Spleen (tissue), 7 donors: ENCODE measurements at regions not wholly inside any gene's neighbourhood (a gene's known extent, or its start where the extent isn't known, plus 50 kb on each side); places are given as distances from the start of the nearest gene placed in this dataset.

Experiments used
- CTCF ChIP-seq, 11 experiments: fragments of 200-600 bp in 7 of 11; fragments of 450-650 bp in 4 of 11; sonication (generic) in 4 of 11; IDR thresholded peaks in 8 of 11; conservative IDR thresholded peaks in 3 of 11; 1 replicate in 7 of 11; 2 replicates in 4 of 11; pipeline versions ENCODE4 v1.4.0 to v1.8.0; 2016 to 2021; ENCODE audit warnings: antibody characterized with exemption in 11 of 11, inconsistent platforms in 4 of 11, mild to moderate bottlenecking in 1 of 11
- POLR2A ChIP-seq, 3 donors: fragments of 450-650 bp; IDR thresholded peaks; one replicate each; pipeline ENCODE4 v1.5.1; 2017; ENCODE audit warnings: antibody characterized with exemption in 3 of 3, mild to moderate bottlenecking in 1 of 3
- donor health status: DM: no; HTN: no; CAD: no; lungs with moderate emphysema.
- donor health status: DM: no; HTN: no; CAD: no.
- donor health status: DM: no; HTN: no; CAD: no.

- TF ChIP-seq CTCF (IDR thresholded peaks at IDR 0.05 in 8 of 11, conservative IDR thresholded peaks at IDR 0.05 in 3 of 11) = no peak
- no peak for TF ChIP-seq POLR2A (IDR thresholded peaks at IDR 0.05)
These were observed 461.1 kb downstream of the HTR7 start for GRCh38 chr10:90396721-90397120.
